GM23338 (cell line): ENCODE measurements at regions not wholly inside any gene's neighbourhood (a gene's known extent, or its start where the extent isn't known, plus 50 kb on each side); places are given as distances from the start of the nearest gene placed in this dataset.
A peak's percentile ranks its signal among the peaks of the same experiment; 100 is the strongest.

ENCODE experiments used
- ATAC-seq: fragments of 200-7000 bp; cut with Tn5 transposase; 3 replicates; pipeline ENCODE4 v1.9.1; 2020
- DNase-seq: peaks from one replicate; pipeline ENCODE4 v3.0.0-alpha.2; 2015; ENCODE audit warnings: low spot score
- H2AFZ ChIP-seq: fragments of 200-600 bp; sonication (generic); 2 replicates; pipeline ENCODE4 v1.8.0; 2016; ENCODE audit warnings: antibody characterized with exemption, mild to moderate bottlenecking, moderate library complexity
- H3F3A ChIP-seq: fragments of 200-600 bp; sonication (generic); replicated peaks from 2 replicates; pipeline ENCODE4 v1.8.0; 2017; ENCODE audit warnings: antibody characterized with exemption, mixed run types, low read depth
- H3K27ac ChIP-seq: fragments of 200-600 bp; sonication (generic); 2 replicates; pipeline ENCODE4 v1.6.1; 2016; ENCODE audit warnings: low read depth
- H3K27me3 ChIP-seq: fragments of 200-600 bp; sonication (generic); 2 replicates; pipeline ENCODE4 v1.8.0; 2016; ENCODE audit warnings: mild to moderate bottlenecking, mixed run types, moderate library complexity; ENCODE audit not compliant: insufficient read depth
- H3K36me3 ChIP-seq: fragments of 200-600 bp; sonication (generic); 2 replicates; pipeline ENCODE4 v1.8.0; 2016; ENCODE audit warnings: mild to moderate bottlenecking; ENCODE audit not compliant: insufficient read depth
- H3K4me1 ChIP-seq: fragments of 200-600 bp; sonication (generic); 2 replicates; pipeline ENCODE4 v1.8.0; 2016; ENCODE audit warnings: mild to moderate bottlenecking, moderate library complexity; ENCODE audit not compliant: insufficient read depth
- H3K4me2 ChIP-seq: fragments of 200-600 bp; sonication (generic); 2 replicates; pipeline ENCODE4 v1.7.1; 2017; ENCODE audit warnings: mixed run types
- H3K4me3 ChIP-seq: fragments of 200-600 bp; sonication (generic); 2 replicates; pipeline ENCODE4 v1.6.1; 2016; ENCODE audit warnings: mixed run types
- H3K79me2 ChIP-seq: fragments of 200-600 bp; sonication (generic); replicated peaks from 2 replicates; pipeline ENCODE4 v1.8.0; 2017; ENCODE audit warnings: mild to moderate bottlenecking; ENCODE audit not compliant: insufficient read depth
- H3K9me2 ChIP-seq: fragments of 200-600 bp; sonication (generic); 2 replicates; pipeline ENCODE4 v1.8.0; 2017; ENCODE audit not compliant: insufficient read depth
- H4K20me1 ChIP-seq: fragments of 200-600 bp; sonication (generic); replicated peaks from 2 replicates; pipeline ENCODE4 v1.8.0; 2017; ENCODE audit warnings: mild to moderate bottlenecking; ENCODE audit not compliant: insufficient read depth
- H3K27ac Mint-ChIP-seq: 2 replicates; pipeline ENCODE4 v1.8.0; 2020; ENCODE audit warnings: inconsistent platforms, mild to moderate bottlenecking, moderate library complexity, mixed read lengths
- H3K27me3 Mint-ChIP-seq: 3 replicates; pipeline ENCODE4 v1.8.0; 2022; ENCODE audit warnings: low read depth, mild to moderate bottlenecking, moderate library complexity, mixed read lengths, inconsistent platforms; ENCODE audit not compliant: insufficient read depth, poor library complexity
- H3K36me3 Mint-ChIP-seq: 3 replicates; pipeline ENCODE4 v1.8.0; 2021; ENCODE audit warnings: low read depth, mild to moderate bottlenecking, inconsistent platforms, moderate library complexity, mixed read lengths
- H3K4me1 Mint-ChIP-seq: 3 replicates; pipeline ENCODE4 v1.8.0; 2020; ENCODE audit warnings: mild to moderate bottlenecking, inconsistent platforms, mixed read lengths
- H3K4me3 Mint-ChIP-seq: 3 replicates; pipeline ENCODE4 v1.8.0; 2021; ENCODE audit warnings: moderate library complexity, mild to moderate bottlenecking, inconsistent platforms, mixed read lengths
- H3K9me3 Mint-ChIP-seq: 3 replicates; pipeline ENCODE4 v1.8.0; 2020; ENCODE audit warnings: moderate library complexity, mild to moderate bottlenecking, inconsistent platforms, mixed read lengths
- CREB1 ChIP-seq: fragments of 250-450 bp; sonication (Bioruptor Pico); IDR thresholded peaks from 2 replicates; pipeline ENCODE4 v1.5.0; 2020; ENCODE audit warnings: low read depth, mild to moderate bottlenecking, moderate library complexity
- EZH2 ChIP-seq: fragments of 200-600 bp; sonication (generic); IDR thresholded peaks from one replicate; pipeline ENCODE4 v1.8.0; 2017; ENCODE audit warnings: antibody characterized with exemption, mild to moderate bottlenecking, low read depth; ENCODE audit not compliant: unreplicated experiment
- EZH2phosphoT487 ChIP-seq: fragments of 200-600 bp; sonication (generic); IDR thresholded peaks from one replicate; pipeline ENCODE4 v1.8.1; 2018; ENCODE audit warnings: antibody characterized with exemption; ENCODE audit not compliant: unreplicated experiment
- NANOG ChIP-seq: IDR thresholded peaks from 2 replicates; pipeline ENCODE4 v1.6.1; 2016; ENCODE audit warnings: antibody characterized with exemption, borderline replicate concordance
- POLR2AphosphoS5 ChIP-seq: IDR thresholded peaks from 2 replicates; pipeline ENCODE4 v1.6.1; 2016; ENCODE audit warnings: antibody characterized with exemption, low read depth
- STAT1 ChIP-seq: IDR thresholded peaks from one replicate; pipeline ENCODE4 v1.6.1; 2016; ENCODE audit warnings: antibody characterized with exemption; ENCODE audit not compliant: unreplicated experiment
- ZNF114 ChIP-seq: fragments of 250-450 bp; sonication (Bioruptor Pico); IDR thresholded peaks from 2 replicates; pipeline ENCODE4 v1.5.0; 2020; ENCODE audit warnings: mild to moderate bottlenecking, moderate library complexity
- ZNF331 ChIP-seq: fragments of 250-450 bp; sonication (Bioruptor Pico); IDR thresholded peaks from 2 replicates; pipeline ENCODE4 v1.5.0; 2020; ENCODE audit warnings: low read depth, mild to moderate bottlenecking, moderate library complexity
- TF ChIP-seq, protein P1 (sequence below): IDR thresholded peaks from one replicate; pipeline ENCODE4 v1.6.1; 2018; ENCODE audit warnings: antibody characterized with exemption; ENCODE audit not compliant: unreplicated experiment
- TF ChIP-seq, protein P2 (sequence below), 2 experiments: fragments of 200-600 bp in 1 of 2; sonication (generic) in 1 of 2; conservative IDR thresholded peaks; 2 replicates each; pipeline versions ENCODE4 v1.5.1 to v1.6.1; 2016 to 2017; ENCODE audit warnings: antibody characterized with exemption in 2 of 2, low read depth in 2 of 2, mild to moderate bottlenecking in 2 of 2, moderate library complexity in 1 of 2

DNA sequence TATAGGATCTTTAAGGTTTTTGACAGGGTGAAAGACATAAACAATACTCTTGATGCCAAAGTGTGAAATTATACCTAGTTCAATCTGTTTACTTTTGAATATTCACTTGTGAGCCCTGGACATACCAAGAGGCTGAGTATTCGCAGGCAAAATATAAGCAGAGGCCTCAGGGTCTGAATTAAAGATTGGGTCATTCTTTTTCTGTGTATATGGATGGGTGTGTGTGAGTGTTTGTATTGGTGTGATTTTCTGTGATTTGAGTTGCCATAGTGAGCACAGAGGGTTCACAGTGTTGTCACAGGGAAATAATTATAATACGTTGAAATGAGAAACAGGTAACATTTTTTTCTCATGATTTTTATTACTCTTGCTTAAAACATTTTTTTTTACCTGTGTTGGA, 770.7 kb upstream of the ALCAM start:
- Mint-ChIP-seq H3K9me3 (no peaks in the 10 kb centered on the region), H3K27me3 (peaks cover 2% of the 10 kb centered on the region), H3K36me3 (no peaks in the 10 kb centered on the region), H3K4me3 (no peak overlapping the region), H3K4me1 (peaks cover 4% of the 10 kb centered on the region; the same call in 1 of the 3 replicates), H3K27ac (no peak overlapping the region)
- Histone ChIP-seq H3K4me3 (no peak overlapping the region), H3K27ac (no peak overlapping the region), H2AFZ (no peak overlapping the region), H3K9me2 (no peaks in the 10 kb centered on the region), H3K79me2 (no peaks in the 10 kb centered on the region), H3K27me3 (no peaks in the 10 kb centered on the region), H3F3A (no peaks in the 10 kb centered on the region), H3K4me1 (no peaks in the 10 kb centered on the region), H3K36me3 (no peaks in the 10 kb centered on the region), H4K20me1 (no peaks in the 10 kb centered on the region), H3K4me2 (no peak overlapping the region)
- DNase-seq: no peak
- no peak for ATAC-seq
- TF ChIP-seq, protein P1, sequence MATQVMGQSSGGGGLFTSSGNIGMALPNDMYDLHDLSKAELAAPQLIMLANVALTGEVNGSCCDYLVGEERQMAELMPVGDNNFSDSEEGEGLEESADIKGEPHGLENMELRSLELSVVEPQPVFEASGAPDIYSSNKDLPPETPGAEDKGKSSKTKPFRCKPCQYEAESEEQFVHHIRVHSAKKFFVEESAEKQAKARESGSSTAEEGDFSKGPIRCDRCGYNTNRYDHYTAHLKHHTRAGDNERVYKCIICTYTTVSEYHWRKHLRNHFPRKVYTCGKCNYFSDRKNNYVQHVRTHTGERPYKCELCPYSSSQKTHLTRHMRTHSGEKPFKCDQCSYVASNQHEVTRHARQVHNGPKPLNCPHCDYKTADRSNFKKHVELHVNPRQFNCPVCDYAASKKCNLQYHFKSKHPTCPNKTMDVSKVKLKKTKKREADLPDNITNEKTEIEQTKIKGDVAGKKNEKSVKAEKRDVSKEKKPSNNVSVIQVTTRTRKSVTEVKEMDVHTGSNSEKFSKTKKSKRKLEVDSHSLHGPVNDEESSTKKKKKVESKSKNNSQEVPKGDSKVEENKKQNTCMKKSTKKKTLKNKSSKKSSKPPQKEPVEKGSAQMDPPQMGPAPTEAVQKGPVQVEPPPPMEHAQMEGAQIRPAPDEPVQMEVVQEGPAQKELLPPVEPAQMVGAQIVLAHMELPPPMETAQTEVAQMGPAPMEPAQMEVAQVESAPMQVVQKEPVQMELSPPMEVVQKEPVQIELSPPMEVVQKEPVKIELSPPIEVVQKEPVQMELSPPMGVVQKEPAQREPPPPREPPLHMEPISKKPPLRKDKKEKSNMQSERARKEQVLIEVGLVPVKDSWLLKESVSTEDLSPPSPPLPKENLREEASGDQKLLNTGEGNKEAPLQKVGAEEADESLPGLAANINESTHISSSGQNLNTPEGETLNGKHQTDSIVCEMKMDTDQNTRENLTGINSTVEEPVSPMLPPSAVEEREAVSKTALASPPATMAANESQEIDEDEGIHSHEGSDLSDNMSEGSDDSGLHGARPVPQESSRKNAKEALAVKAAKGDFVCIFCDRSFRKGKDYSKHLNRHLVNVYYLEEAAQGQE: no peak
- TF ChIP-seq STAT1: no peak
- no peak for TF ChIP-seq CREB1 (CRISPR knock-in tag)
- TF ChIP-seq EZH2phosphoT487: no peak
- TF ChIP-seq, protein P2, sequence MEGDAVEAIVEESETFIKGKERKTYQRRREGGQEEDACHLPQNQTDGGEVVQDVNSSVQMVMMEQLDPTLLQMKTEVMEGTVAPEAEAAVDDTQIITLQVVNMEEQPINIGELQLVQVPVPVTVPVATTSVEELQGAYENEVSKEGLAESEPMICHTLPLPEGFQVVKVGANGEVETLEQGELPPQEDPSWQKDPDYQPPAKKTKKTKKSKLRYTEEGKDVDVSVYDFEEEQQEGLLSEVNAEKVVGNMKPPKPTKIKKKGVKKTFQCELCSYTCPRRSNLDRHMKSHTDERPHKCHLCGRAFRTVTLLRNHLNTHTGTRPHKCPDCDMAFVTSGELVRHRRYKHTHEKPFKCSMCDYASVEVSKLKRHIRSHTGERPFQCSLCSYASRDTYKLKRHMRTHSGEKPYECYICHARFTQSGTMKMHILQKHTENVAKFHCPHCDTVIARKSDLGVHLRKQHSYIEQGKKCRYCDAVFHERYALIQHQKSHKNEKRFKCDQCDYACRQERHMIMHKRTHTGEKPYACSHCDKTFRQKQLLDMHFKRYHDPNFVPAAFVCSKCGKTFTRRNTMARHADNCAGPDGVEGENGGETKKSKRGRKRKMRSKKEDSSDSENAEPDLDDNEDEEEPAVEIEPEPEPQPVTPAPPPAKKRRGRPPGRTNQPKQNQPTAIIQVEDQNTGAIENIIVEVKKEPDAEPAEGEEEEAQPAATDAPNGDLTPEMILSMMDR (conservative IDR thresholded peaks at IDR 0.05; ENCODE audit: low read depth in 2 of 2): no peak
- TF ChIP-seq POLR2AphosphoS5: no peak
- no peak for TF ChIP-seq ZNF331 (CRISPR knock-in tag)
- TF ChIP-seq NANOG: no peak
- TF ChIP-seq EZH2: no peak

DNA sequence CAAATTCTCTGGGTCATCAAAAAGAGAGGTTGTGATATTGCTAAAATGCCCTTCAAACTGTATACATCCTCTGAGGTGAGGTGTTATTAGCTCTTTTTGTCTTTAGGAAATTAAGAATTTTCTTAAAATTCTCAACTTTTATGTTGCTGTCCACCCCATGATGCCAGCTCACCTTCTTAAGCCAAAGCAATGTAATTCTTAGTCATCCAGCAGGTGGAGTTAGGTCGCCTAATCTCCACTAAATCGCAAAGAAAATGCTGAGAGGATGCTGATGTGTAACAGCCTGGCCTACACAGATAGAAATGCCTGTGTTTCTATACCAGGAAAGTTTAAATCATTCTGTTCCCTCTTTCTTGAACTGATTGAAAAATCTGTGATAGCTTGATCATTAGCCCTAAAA, 770.2 kb upstream of the ALCAM start:
- H3K9me3 Mint-ChIP-seq: no peaks in the 10 kb centered on the region
- H3K27me3 ChIP-seq: no peaks in the 10 kb centered on the region
- no peaks in the 10 kb centered on the region for H3K9me2 ChIP-seq
- H4K20me1 ChIP-seq: no peaks in the 10 kb centered on the region
- no peak overlapping the region for H3K27ac ChIP-seq
- ATAC-seq: peak; percentile 89
- no peak for TF ChIP-seq ZNF114 (CRISPR knock-in tag)
- TF ChIP-seq, protein P2 (conservative IDR thresholded peaks at IDR 0.05; ENCODE audit: low read depth in 2 of 2): peak; percentile 70 to 77
- H3K36me3 Mint-ChIP-seq: no peaks in the 10 kb centered on the region
- peaks cover 2% of the 10 kb centered on the region for H3K27me3 Mint-ChIP-seq
- no peak overlapping the region for H2AFZ ChIP-seq
- no peak overlapping the region for H3K4me3 Mint-ChIP-seq
- H3F3A ChIP-seq: no peaks in the 10 kb centered on the region
- no peaks in the 10 kb centered on the region for H3K79me2 ChIP-seq
- no peak overlapping the region for H3K27ac Mint-ChIP-seq
- DNase-seq: peak; percentile 81
- no peak overlapping the region for H3K4me2 ChIP-seq
- H3K4me3 ChIP-seq: no peak overlapping the region
- H3K36me3 ChIP-seq: no peaks in the 10 kb centered on the region
- H3K4me1 ChIP-seq: no peaks in the 10 kb centered on the region
- H3K4me1 Mint-ChIP-seq: peaks cover 4% of the 10 kb centered on the region; the same call in 1 of the 3 replicates
